ENCODE measurements at regions not wholly inside any gene's neighbourhood (a gene's known extent, or its start where the extent isn't known, plus 50 kb on each side); places are given as distances from the start of the nearest gene placed in this dataset.

DNA sequence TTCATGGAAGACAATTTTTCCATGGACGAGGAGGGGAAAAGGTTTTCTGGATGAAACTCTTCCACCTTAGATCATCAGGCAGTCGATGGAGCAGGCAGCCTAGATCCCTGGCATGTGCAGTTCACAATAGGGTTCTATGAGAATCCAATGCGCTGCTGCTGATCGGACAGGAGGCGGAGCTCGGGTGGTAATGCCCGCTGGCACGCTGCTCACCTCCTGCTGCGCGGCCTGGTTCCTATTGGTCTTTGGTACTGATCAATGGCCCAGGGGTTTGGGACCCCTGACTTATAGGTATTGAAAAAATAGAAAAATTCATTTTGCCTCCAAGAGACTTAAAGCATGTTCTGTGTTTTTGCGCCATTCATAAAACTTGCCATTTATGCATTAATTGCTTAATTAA is 793.9 kb upstream of the NR2F2 start:
- TF ChIP-seq, protein P1, sequence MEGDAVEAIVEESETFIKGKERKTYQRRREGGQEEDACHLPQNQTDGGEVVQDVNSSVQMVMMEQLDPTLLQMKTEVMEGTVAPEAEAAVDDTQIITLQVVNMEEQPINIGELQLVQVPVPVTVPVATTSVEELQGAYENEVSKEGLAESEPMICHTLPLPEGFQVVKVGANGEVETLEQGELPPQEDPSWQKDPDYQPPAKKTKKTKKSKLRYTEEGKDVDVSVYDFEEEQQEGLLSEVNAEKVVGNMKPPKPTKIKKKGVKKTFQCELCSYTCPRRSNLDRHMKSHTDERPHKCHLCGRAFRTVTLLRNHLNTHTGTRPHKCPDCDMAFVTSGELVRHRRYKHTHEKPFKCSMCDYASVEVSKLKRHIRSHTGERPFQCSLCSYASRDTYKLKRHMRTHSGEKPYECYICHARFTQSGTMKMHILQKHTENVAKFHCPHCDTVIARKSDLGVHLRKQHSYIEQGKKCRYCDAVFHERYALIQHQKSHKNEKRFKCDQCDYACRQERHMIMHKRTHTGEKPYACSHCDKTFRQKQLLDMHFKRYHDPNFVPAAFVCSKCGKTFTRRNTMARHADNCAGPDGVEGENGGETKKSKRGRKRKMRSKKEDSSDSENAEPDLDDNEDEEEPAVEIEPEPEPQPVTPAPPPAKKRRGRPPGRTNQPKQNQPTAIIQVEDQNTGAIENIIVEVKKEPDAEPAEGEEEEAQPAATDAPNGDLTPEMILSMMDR (conservative IDR thresholded peaks at IDR 0.05; ENCODE audit: low read depth, low read length): no peak
- no peak overlapping the region for H3K4me3 ChIP-seq (ENCODE audit: low read length)
- no peak for DNase-seq (ENCODE audit: low read depth)

DNA sequence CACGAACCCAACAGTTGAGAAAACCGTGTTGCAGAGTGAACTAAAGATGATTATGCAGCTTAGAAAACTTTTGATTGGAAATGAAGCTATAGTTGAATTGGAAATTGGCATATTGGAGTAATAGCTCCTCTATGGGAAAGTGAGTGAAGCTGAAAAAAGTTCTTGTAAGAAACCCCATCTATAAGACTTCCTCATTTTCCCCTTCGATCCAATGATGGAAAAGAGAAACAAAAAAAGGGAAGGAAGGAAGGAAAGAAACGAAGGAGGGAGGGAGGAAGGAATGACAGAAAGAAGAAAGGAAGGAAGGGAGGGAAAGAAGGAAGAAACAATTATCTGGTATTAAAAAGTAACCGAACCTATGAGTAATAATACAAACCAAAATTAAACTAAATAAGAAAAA is 791.8 kb upstream of the NR2F2 start:
- TF ChIP-seq, protein P1 (conservative IDR thresholded peaks at IDR 0.05; ENCODE audit: low read depth, low read length): no peak
- no peak for DNase-seq (ENCODE audit: low read depth)

GRCh38 chr15:95541301-95541700 is 789.2 kb upstream of the NR2F2 start:
- TF ChIP-seq, protein P1 (conservative IDR thresholded peaks at IDR 0.05; ENCODE audit: low read depth, low read length): peak; percentile 19
- DNase-seq (ENCODE audit: low read depth): no peak
- no peak overlapping the region for H3K4me3 ChIP-seq (ENCODE audit: low read length)

More for the DNA sequence above, 791.8 kb upstream of the NR2F2 start:
- no peak overlapping the region for H3K4me3 ChIP-seq (ENCODE audit: low read length)

- TF ChIP-seq, protein P1 (conservative IDR thresholded peaks at IDR 0.05; ENCODE audit: low read depth, low read length): no peak
- no peak for DNase-seq (ENCODE audit: low read depth)
- no peak overlapping the region for H3K4me3 ChIP-seq (ENCODE audit: low read length)
Observed at GRCh38 chr15:95549168-95549738, 781.2 kb upstream of the NR2F2 start.

DNA sequence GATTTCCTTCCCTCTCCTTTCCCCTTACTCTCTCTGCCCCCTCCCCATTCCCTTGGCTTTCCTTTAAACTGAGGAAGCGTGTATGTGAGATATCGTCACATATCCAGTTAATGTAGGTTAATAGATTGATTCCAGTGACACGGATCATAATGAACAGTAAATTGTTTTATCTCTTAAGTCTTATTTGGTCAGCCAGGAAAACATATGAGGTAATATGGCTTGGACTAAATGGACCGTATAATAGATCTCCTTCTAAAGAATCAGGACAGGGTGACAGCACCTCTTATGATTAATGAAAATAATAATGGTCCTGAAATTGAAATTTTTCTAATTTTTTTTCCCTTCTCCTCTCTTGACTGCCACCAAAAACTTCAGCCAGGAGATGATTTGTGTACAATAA is 779.8 kb upstream of the NR2F2 start:
- DNase-seq (ENCODE audit: low read depth): no peak
- TF ChIP-seq, protein P1 (conservative IDR thresholded peaks at IDR 0.05; ENCODE audit: low read depth, low read length): no peak
- no peak overlapping the region for H3K4me3 ChIP-seq (ENCODE audit: low read length)

DNA sequence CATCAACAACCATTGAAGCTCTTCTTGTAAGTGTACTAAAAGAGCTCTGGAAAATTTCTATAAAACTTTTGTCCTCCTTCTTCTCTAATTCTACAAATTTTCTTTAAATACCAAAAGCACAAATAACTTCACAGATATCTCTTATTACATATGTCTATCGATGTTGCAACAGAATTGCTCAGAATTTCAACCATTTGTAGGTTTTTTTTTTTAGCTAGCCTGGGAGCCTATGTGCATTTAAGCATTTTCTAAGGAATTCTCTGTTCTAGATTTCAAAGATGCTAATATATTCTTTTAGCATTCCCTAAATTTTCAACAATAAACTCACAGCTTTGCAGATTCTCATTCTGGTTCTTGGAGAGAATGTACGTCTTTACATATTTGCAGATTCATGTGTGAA is 774.3 kb upstream of the NR2F2 start:
- no peak for DNase-seq (ENCODE audit: low read depth)
- TF ChIP-seq, protein P1 (conservative IDR thresholded peaks at IDR 0.05; ENCODE audit: low read depth, low read length): no peak
- H3K4me3 ChIP-seq (ENCODE audit: low read length): no peak overlapping the region

DNA sequence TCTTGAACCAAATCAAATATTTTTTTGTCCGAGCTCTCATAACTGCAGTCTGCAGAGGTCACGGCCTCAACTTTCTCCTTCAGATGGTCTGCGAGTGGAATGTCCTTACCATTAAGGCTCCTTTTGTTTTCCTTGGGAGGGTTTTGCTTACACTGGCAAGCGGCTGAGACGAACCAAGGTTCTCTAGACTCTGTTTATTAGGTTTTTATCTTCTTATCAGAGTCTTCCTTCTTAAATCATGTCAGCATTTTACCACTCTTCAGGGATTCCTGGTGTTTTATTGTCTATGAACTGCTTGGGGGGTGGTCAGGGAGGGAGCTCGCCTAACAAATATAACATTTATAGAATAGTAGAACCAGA is 773.7 kb upstream of the NR2F2 start:
- TF ChIP-seq, protein P1 (conservative IDR thresholded peaks at IDR 0.05; ENCODE audit: low read depth, low read length): no peak
- H3K4me3 ChIP-seq (ENCODE audit: low read length): no peak overlapping the region
- no peak for DNase-seq (ENCODE audit: low read depth)
